GM23338 (cell line): ENCODE measurements at regions not wholly inside any gene's neighbourhood (a gene's known extent, or its start where the extent isn't known, plus 50 kb on each side); places are given as distances from the start of the nearest gene placed in this dataset.

Experiments
- ATAC-seq: fragments of 200-7000 bp; cut with Tn5 transposase; 3 replicates; pipeline ENCODE4 v1.9.1; 2020
- DNase-seq: peaks from one replicate; pipeline ENCODE4 v3.0.0-alpha.2; 2015; ENCODE audit warnings: low spot score
- H2AFZ ChIP-seq: fragments of 200-600 bp; sonication (generic); 2 replicates; pipeline ENCODE4 v1.8.0; 2016; ENCODE audit warnings: antibody characterized with exemption, mild to moderate bottlenecking, moderate library complexity
- H3F3A ChIP-seq: fragments of 200-600 bp; sonication (generic); replicated peaks from 2 replicates; pipeline ENCODE4 v1.8.0; 2017; ENCODE audit warnings: antibody characterized with exemption, mixed run types, low read depth
- H3K27ac ChIP-seq: fragments of 200-600 bp; sonication (generic); 2 replicates; pipeline ENCODE4 v1.6.1; 2016; ENCODE audit warnings: low read depth
- H3K27me3 ChIP-seq: fragments of 200-600 bp; sonication (generic); 2 replicates; pipeline ENCODE4 v1.8.0; 2016; ENCODE audit warnings: mild to moderate bottlenecking, mixed run types, moderate library complexity; ENCODE audit not compliant: insufficient read depth
- H3K36me3 ChIP-seq: fragments of 200-600 bp; sonication (generic); 2 replicates; pipeline ENCODE4 v1.8.0; 2016; ENCODE audit warnings: mild to moderate bottlenecking; ENCODE audit not compliant: insufficient read depth
- H3K4me1 ChIP-seq: fragments of 200-600 bp; sonication (generic); 2 replicates; pipeline ENCODE4 v1.8.0; 2016; ENCODE audit warnings: mild to moderate bottlenecking, moderate library complexity; ENCODE audit not compliant: insufficient read depth
- H3K4me2 ChIP-seq: fragments of 200-600 bp; sonication (generic); 2 replicates; pipeline ENCODE4 v1.7.1; 2017; ENCODE audit warnings: mixed run types
- H3K4me3 ChIP-seq: fragments of 200-600 bp; sonication (generic); 2 replicates; pipeline ENCODE4 v1.6.1; 2016; ENCODE audit warnings: mixed run types
- H3K79me2 ChIP-seq: fragments of 200-600 bp; sonication (generic); replicated peaks from 2 replicates; pipeline ENCODE4 v1.8.0; 2017; ENCODE audit warnings: mild to moderate bottlenecking; ENCODE audit not compliant: insufficient read depth
- H3K9me2 ChIP-seq: fragments of 200-600 bp; sonication (generic); 2 replicates; pipeline ENCODE4 v1.8.0; 2017; ENCODE audit not compliant: insufficient read depth
- H4K20me1 ChIP-seq: fragments of 200-600 bp; sonication (generic); replicated peaks from 2 replicates; pipeline ENCODE4 v1.8.0; 2017; ENCODE audit warnings: mild to moderate bottlenecking; ENCODE audit not compliant: insufficient read depth
- H3K27ac Mint-ChIP-seq: 2 replicates; pipeline ENCODE4 v1.8.0; 2020; ENCODE audit warnings: inconsistent platforms, mild to moderate bottlenecking, moderate library complexity, mixed read lengths
- H3K27me3 Mint-ChIP-seq: 3 replicates; pipeline ENCODE4 v1.8.0; 2022; ENCODE audit warnings: low read depth, mild to moderate bottlenecking, moderate library complexity, mixed read lengths, inconsistent platforms; ENCODE audit not compliant: insufficient read depth, poor library complexity
- H3K36me3 Mint-ChIP-seq: 3 replicates; pipeline ENCODE4 v1.8.0; 2021; ENCODE audit warnings: low read depth, mild to moderate bottlenecking, inconsistent platforms, moderate library complexity, mixed read lengths
- H3K4me1 Mint-ChIP-seq: 3 replicates; pipeline ENCODE4 v1.8.0; 2020; ENCODE audit warnings: mild to moderate bottlenecking, inconsistent platforms, mixed read lengths
- H3K4me3 Mint-ChIP-seq: 3 replicates; pipeline ENCODE4 v1.8.0; 2021; ENCODE audit warnings: moderate library complexity, mild to moderate bottlenecking, inconsistent platforms, mixed read lengths
- H3K9me3 Mint-ChIP-seq: 3 replicates; pipeline ENCODE4 v1.8.0; 2020; ENCODE audit warnings: moderate library complexity, mild to moderate bottlenecking, inconsistent platforms, mixed read lengths
- CREB1 ChIP-seq: fragments of 250-450 bp; sonication (Bioruptor Pico); IDR thresholded peaks from 2 replicates; pipeline ENCODE4 v1.5.0; 2020; ENCODE audit warnings: low read depth, mild to moderate bottlenecking, moderate library complexity
- ETS1 ChIP-seq: IDR thresholded peaks from 2 replicates; pipeline ENCODE4 v1.6.1; 2016; ENCODE audit warnings: antibody characterized with exemption
- EZH2 ChIP-seq: fragments of 200-600 bp; sonication (generic); IDR thresholded peaks from one replicate; pipeline ENCODE4 v1.8.0; 2017; ENCODE audit warnings: antibody characterized with exemption, mild to moderate bottlenecking, low read depth; ENCODE audit not compliant: unreplicated experiment
- EZH2phosphoT487 ChIP-seq: fragments of 200-600 bp; sonication (generic); IDR thresholded peaks from one replicate; pipeline ENCODE4 v1.8.1; 2018; ENCODE audit warnings: antibody characterized with exemption; ENCODE audit not compliant: unreplicated experiment
- JUNB ChIP-seq: IDR thresholded peaks from one replicate; pipeline ENCODE4 v1.6.1; 2016; ENCODE audit warnings: antibody characterized with exemption; ENCODE audit not compliant: unreplicated experiment
- NANOG ChIP-seq: IDR thresholded peaks from 2 replicates; pipeline ENCODE4 v1.6.1; 2016; ENCODE audit warnings: antibody characterized with exemption, borderline replicate concordance
- POLR2AphosphoS5 ChIP-seq: IDR thresholded peaks from 2 replicates; pipeline ENCODE4 v1.6.1; 2016; ENCODE audit warnings: antibody characterized with exemption, low read depth
- REST ChIP-seq: IDR thresholded peaks from one replicate; pipeline ENCODE4 v1.6.1; 2018; ENCODE audit warnings: antibody characterized with exemption; ENCODE audit not compliant: unreplicated experiment
- STAT1 ChIP-seq: IDR thresholded peaks from one replicate; pipeline ENCODE4 v1.6.1; 2016; ENCODE audit warnings: antibody characterized with exemption; ENCODE audit not compliant: unreplicated experiment
- ZNF114 ChIP-seq: fragments of 250-450 bp; sonication (Bioruptor Pico); IDR thresholded peaks from 2 replicates; pipeline ENCODE4 v1.5.0; 2020; ENCODE audit warnings: mild to moderate bottlenecking, moderate library complexity
- ZNF331 ChIP-seq: fragments of 250-450 bp; sonication (Bioruptor Pico); IDR thresholded peaks from 2 replicates; pipeline ENCODE4 v1.5.0; 2020; ENCODE audit warnings: low read depth, mild to moderate bottlenecking, moderate library complexity
- ZNF462 ChIP-seq: fragments of 250-450 bp; sonication (Bioruptor Pico); IDR thresholded peaks from 2 replicates; pipeline ENCODE4 v1.5.0; 2020; ENCODE audit warnings: mild to moderate bottlenecking, moderate library complexity

GRCh38 chr10:120727001-120727400, 124.2 kb upstream of the WDR11 start:
- Histone ChIP-seq H3K4me2 (no peak overlapping the region), H3K4me3 (no peak overlapping the region), H3K4me1 (no peaks in the 10 kb centered on the region), H3K9me2 (no peaks in the 10 kb centered on the region), H2AFZ (no peak overlapping the region), H3K27ac (no peak overlapping the region), H3K36me3 (no peaks in the 10 kb centered on the region), H4K20me1 (no peaks in the 10 kb centered on the region), H3K27me3 (no peaks in the 10 kb centered on the region), H3K79me2 (no peaks in the 10 kb centered on the region), H3F3A (no peaks in the 10 kb centered on the region)
- peaks cover 2% of the 10 kb centered on the region for H3K27me3 Mint-ChIP-seq
- no peaks in the 10 kb centered on the region for H3K9me3 Mint-ChIP-seq
- DNase-seq, result no peak
- H3K4me1 Mint-ChIP-seq, result no peaks in the 10 kb centered on the region
- ATAC-seq, result no peak
- TF ChIP-seq ZNF114 (no peak), POLR2AphosphoS5 (no peak), STAT1 (no peak), EZH2 (no peak), NANOG (no peak), CREB1 (CRISPR knock-in tag) (no peak), EZH2phosphoT487 (no peak), ETS1 (no peak), ZNF331 (no peak), REST (no peak), ZNF462 (CRISPR knock-in tag) (no peak), JUNB (no peak)
- no peak overlapping the region for H3K4me3 Mint-ChIP-seq
- no peaks in the 10 kb centered on the region for H3K36me3 Mint-ChIP-seq
- H3K27ac Mint-ChIP-seq, result no peak overlapping the region
